CD14-positive monocyte (primary cell): ENCODE measurements at regions not wholly inside any gene's neighbourhood (a gene's known extent, or its start where the extent isn't known, plus 50 kb on each side); places are given as distances from the start of the nearest gene placed in this dataset.

Experiments used
- DNase-seq, 3 donors: peaks; one replicate each; pipeline ENCODE4 v3.0.0-alpha.2; 2011 to 2022
- H2AFZ ChIP-seq: 2 replicates; pipeline ENCODE4 v1.6.0; 2012; ENCODE audit warnings: mild to moderate bottlenecking, low read depth, low read length, inconsistent platforms; ENCODE audit not compliant: insufficient read depth, poor library complexity, severe bottlenecking
- H3K27ac ChIP-seq, 2 donors: 1 replicate in 1 of 2; 2 replicates in 1 of 2; pipeline ENCODE4 v1.5.1; 2012 to 2013; ENCODE audit warnings: low read length in 2 of 2, control low read depth in 1 of 2, inconsistent platforms in 1 of 2, low read depth in 1 of 2, mild to moderate bottlenecking in 1 of 2
- H3K27me3 ChIP-seq, 2 donors: one replicate each; pipeline versions ENCODE4 v1.6.0 to v1.6.1; 2011 to 2013; ENCODE audit warnings: low read length in 2 of 2; ENCODE audit not compliant: control insufficient read depth in 2 of 2, insufficient read depth in 2 of 2
- H3K36me3 ChIP-seq, 2 donors: replicated peaks in 1 of 2; 1 replicate in 1 of 2; 2 replicates in 1 of 2; pipeline versions ENCODE4 v1.5.1 to v1.6.1; 2012 to 2013; ENCODE audit warnings: low read length in 2 of 2, control low read depth in 1 of 2, inconsistent platforms in 1 of 2, mild to moderate bottlenecking in 1 of 2; ENCODE audit not compliant: insufficient read depth in 2 of 2, control insufficient read depth in 1 of 2
- H3K4me1 ChIP-seq, 2 donors: 1 replicate in 1 of 2; 2 replicates in 1 of 2; pipeline versions ENCODE4 v1.5.1 to v1.6.1; 2012 to 2013; ENCODE audit warnings: low read length in 2 of 2, control low read depth in 1 of 2, inconsistent platforms in 1 of 2, mild to moderate bottlenecking in 1 of 2, moderate library complexity in 1 of 2; ENCODE audit not compliant: insufficient read depth in 2 of 2, control insufficient read depth in 1 of 2
- H3K4me2 ChIP-seq: replicated peaks from 2 replicates; pipeline ENCODE3; 2012; ENCODE audit warnings: low read length, moderate library complexity, mild to moderate bottlenecking; ENCODE audit not compliant: poor library complexity, severe bottlenecking; ENCODE audit errors: extremely low read depth
- H3K4me3 ChIP-seq, 3 experiments: fragments of 200-600 bp in 1 of 3; sonication (generic) in 1 of 3; replicated peaks in 1 of 3; 1 replicate in 2 of 3; 2 replicates in 1 of 3; pipeline ENCODE4 v1.5.1; 2011 to 2013; ENCODE audit warnings: low read length in 3 of 3, mild to moderate bottlenecking in 3 of 3, control low read depth in 2 of 3, low read depth in 2 of 3, inconsistent platforms in 1 of 3, moderate library complexity in 1 of 3
- H3K79me2 ChIP-seq: 2 replicates; pipeline ENCODE4 v1.6.0; 2012; ENCODE audit warnings: mild to moderate bottlenecking, control low read depth, inconsistent platforms, low read length, moderate library complexity; ENCODE audit not compliant: insufficient read depth
- H3K9ac ChIP-seq: 2 replicates; pipeline ENCODE4 v1.6.0; 2017; ENCODE audit warnings: low read length, mild to moderate bottlenecking; ENCODE audit not compliant: insufficient read depth, poor library complexity, severe bottlenecking
- H3K9me3 ChIP-seq, 2 donors: replicated peaks in 1 of 2; 1 replicate in 1 of 2; 2 replicates in 1 of 2; pipeline versions ENCODE4 v1.5.1 to v1.6.1; 2012 to 2013; ENCODE audit warnings: low read length in 2 of 2, control low read depth in 1 of 2; ENCODE audit not compliant: control insufficient read depth in 1 of 2, insufficient read depth in 1 of 2
- H4K20me1 ChIP-seq: 2 replicates; pipeline ENCODE4 v1.6.0; 2012; ENCODE audit warnings: mild to moderate bottlenecking, low read length, control low read depth, moderate library complexity; ENCODE audit not compliant: insufficient read depth
- H3K27ac Mint-ChIP-seq, 7 donors: one replicate each; pipeline ENCODE4 v1.8.0; 2020; ENCODE audit warnings: mild to moderate bottlenecking in 7 of 7, mixed read lengths in 7 of 7, moderate library complexity in 6 of 7, inconsistent platforms in 2 of 7
- H3K27me3 Mint-ChIP-seq, 3 donors: one replicate each; pipeline ENCODE4 v1.8.0; 2021 to 2022; ENCODE audit warnings: low read depth in 3 of 3, mild to moderate bottlenecking in 3 of 3, mixed read lengths in 3 of 3, moderate library complexity in 3 of 3, inconsistent platforms in 1 of 3
- H3K36me3 Mint-ChIP-seq, 2 donors: one replicate each; pipeline ENCODE4 v1.8.0; 2020; ENCODE audit warnings: mixed read lengths in 2 of 2, inconsistent platforms in 1 of 2, mild to moderate bottlenecking in 1 of 2
- H3K4me1 Mint-ChIP-seq: one replicate; pipeline ENCODE4 v1.8.0; 2020; ENCODE audit warnings: mild to moderate bottlenecking, mixed read lengths
- H3K4me3 Mint-ChIP-seq, 2 donors: one replicate each; pipeline ENCODE4 v1.8.0; 2020; ENCODE audit warnings: mild to moderate bottlenecking in 2 of 2, mixed read lengths in 2 of 2, moderate library complexity in 1 of 2
- H3K9me3 Mint-ChIP-seq, 7 donors: one replicate each; pipeline ENCODE4 v1.8.0; 2020 to 2022; ENCODE audit warnings: mixed read lengths in 7 of 7, mild to moderate bottlenecking in 6 of 7, moderate library complexity in 6 of 7, inconsistent platforms in 2 of 7
- CTCF ChIP-seq: fragments of 200-600 bp; IDR thresholded peaks from one replicate; pipeline ENCODE4 v1.8.0; 2022; ENCODE audit warnings: antibody characterized with exemption, mild to moderate bottlenecking
- WGBS: methylation state at CpG from one replicate; pipeline ENCODE4 v1.1.5; 2013; ENCODE audit warnings: missing lambda C conversion rate; ENCODE audit not compliant: insufficient coverage; 5-methylcytosine and 5-hydroxymethylcytosine counted together
- intact Hi-C, 2 donors: fragments of 100-400 bp; cut with micrococcal nuclease; formaldehyde crosslinking; loops; one replicate each; pipeline versions ENCODE4 v1.15.0 to v1.15.1; 2023

- Histone ChIP-seq H3K9ac (no peak overlapping the region), H3K36me3 (no peaks in the 10 kb centered on the region), H4K20me1 (no peaks in the 10 kb centered on the region), H3K4me2 (no peak overlapping the region), H2AFZ (no peak overlapping the region), H3K9me3 (peaks cover 4% of the 10 kb centered on the region in 2 donors), H3K27me3 (no peaks in the 10 kb centered on the region), H3K4me3 (no peak overlapping the region), H3K27ac (no peak overlapping the region), H3K79me2 (no peaks in the 10 kb centered on the region), H3K4me1 (no peaks in the 10 kb centered on the region)
- peaks cover 6% of the 10 kb centered on the region for H3K4me1 Mint-ChIP-seq
- no peak overlapping the region for H3K27ac Mint-ChIP-seq
- TF ChIP-seq CTCF = no peak
- WGBS = no CpG with 5 or more reads among the region's 2 CpGs
- peaks cover 3 to 4% of the 10 kb centered on the region in 2 donors for H3K36me3 Mint-ChIP-seq
- peaks cover 1 to 3% (median 2%) of the 10 kb centered on the region in 3 donors for H3K27me3 Mint-ChIP-seq
- no peak for DNase-seq
- intact Hi-C loops = no loop called here
- peaks cover 13 to 26% (median 22%) of the 10 kb centered on the region in 7 donors for H3K9me3 Mint-ChIP-seq
- H3K4me3 Mint-ChIP-seq = no peak overlapping the region
Measured at GRCh38 chr2:144986691-144987090, 466.8 kb upstream of the ZEB2 start.

- Histone ChIP-seq H2AFZ (no peak overlapping the region), H3K9ac (no peak overlapping the region), H3K36me3 (no peaks in the 10 kb centered on the region), H3K27ac (no peak overlapping the region), H3K27me3 (no peaks in the 10 kb centered on the region), H3K4me2 (no peak overlapping the region), H3K79me2 (no peaks in the 10 kb centered on the region), H4K20me1 (no peaks in the 10 kb centered on the region), H3K9me3 (peaks cover 4% of the 10 kb centered on the region in 2 donors), H3K4me1 (no peaks in the 10 kb centered on the region), H3K4me3 (no peak overlapping the region)
- WGBS = no CpG with 5 or more reads among the region's 1 CpG
- Mint-ChIP-seq H3K4me3 (no peak overlapping the region), H3K27me3 (peaks cover 0 to 4% (median 1%) of the 10 kb centered on the region in 3 donors), H3K36me3 (peaks cover 0 to 6% of the 10 kb centered on the region in 2 donors), H3K27ac (no peak overlapping the region), H3K4me1 (peaks cover 6% of the 10 kb centered on the region), H3K9me3 (peaks cover 11 to 24% (median 21%) of the 10 kb centered on the region in 7 donors)
- TF ChIP-seq CTCF = no peak
- intact Hi-C loops = no loop called here
- no peak for DNase-seq
Measured at GRCh38 chr2:144984038-144984437, 464.1 kb upstream of the ZEB2 start.
